ENCODE measurements at regions not wholly inside any gene's neighbourhood (a gene's known extent, or its start where the extent isn't known, plus 50 kb on each side); places are given as distances from the start of the nearest gene placed in this dataset.

- no peak for TF ChIP-seq CTCF (IDR thresholded peaks at IDR 0.05)
- TF ChIP-seq POLR2A (IDR thresholded peaks at IDR 0.05) = no peak
- TF ChIP-seq EP300 (IDR thresholded peaks at IDR 0.05; ENCODE audit: low read depth) = no peak
- TF ChIP-seq POLR2AphosphoS5 (IDR thresholded peaks at IDR 0.05) = no peak
Observed at GRCh38 chr13:37168926-37169325, 63.5 kb upstream of the CSNK1A1L start.
